IMR-90 (cell line): ENCODE measurements at regions not wholly inside any gene's neighbourhood (a gene's known extent, or its start where the extent isn't known, plus 50 kb on each side); places are given as distances from the start of the nearest gene placed in this dataset.

Experiments used
- ATAC-seq: fragments of 200-7000 bp; cut with Tn5 transposase; 2 replicates; pipeline ENCODE4 v1.9.1; 2020; ENCODE audit warnings: low read depth, mild to moderate bottlenecking, moderate library complexity
- BruUV-seq: library from RNA; stranded (reverse); fragments of 400-500 nt; replicated peaks from 2 replicates; lab custom pipeline; 2021; lab: Mats Ljungman, UMichigan
- CTCF ChIA-PET: fragments of 300-600 bp; formaldehyde crosslinking; extraction: SDS; loops from one replicate; lab custom pipeline; 2021; ENCODE audit warnings: antibody characterized with exemption; lab: Yijun Ruan, JAX
- POLR2A ChIA-PET: fragments of 300-600 bp; sonication (Branson Sonifier 250); formaldehyde crosslinking; loops from one replicate; lab custom pipeline; 2022; ENCODE audit warnings: antibody characterized with exemption; ENCODE audit not compliant: unreplicated experiment; lab: Charles Lee
- DNase-seq: peaks from one replicate; pipeline ENCODE4 v3.0.0; 2013
- H2AFZ ChIP-seq: replicated peaks from 2 replicates; pipeline ENCODE3; 2013; ENCODE audit warnings: low read length, mild to moderate bottlenecking; ENCODE audit not compliant: poor library complexity
- H2AK5ac ChIP-seq: 2 replicates; pipeline ENCODE4 v1.6.1; 2013; ENCODE audit warnings: low read depth, low read length, inconsistent platforms
- H2AK9ac ChIP-seq: replicated peaks from 2 replicates; pipeline ENCODE3; 2013; ENCODE audit warnings: mild to moderate bottlenecking, low read depth, low read length, moderate library complexity; ENCODE audit not compliant: poor library complexity
- H2BK120ac ChIP-seq: 2 replicates; pipeline ENCODE4 v1.6.1; 2013; ENCODE audit warnings: low read depth, low read length, inconsistent platforms
- H2BK15ac ChIP-seq: 3 replicates; pipeline ENCODE4 v1.6.1; 2013; ENCODE audit warnings: low read depth, low read length, inconsistent platforms
- H2BK20ac ChIP-seq: 2 replicates; pipeline ENCODE4 v1.6.1; 2013; ENCODE audit warnings: low read depth, mild to moderate bottlenecking, inconsistent platforms, low read length, moderate library complexity
- H2BK5ac ChIP-seq: 2 replicates; pipeline ENCODE4 v1.6.1; 2013; ENCODE audit warnings: mild to moderate bottlenecking, low read depth, low read length, inconsistent platforms; ENCODE audit not compliant: poor library complexity, severe bottlenecking
- H3K14ac ChIP-seq: replicated peaks from 2 replicates; pipeline ENCODE4 v1.6.1; 2013; ENCODE audit warnings: low read depth, low read length, inconsistent platforms
- H3K18ac ChIP-seq: 2 replicates; pipeline ENCODE4 v1.6.1; 2013; ENCODE audit warnings: low read depth, low read length, control low read depth
- H3K23ac ChIP-seq: 2 replicates; pipeline ENCODE4 v1.6.1; 2013; ENCODE audit warnings: low read depth, low read length, inconsistent platforms
- H3K27ac ChIP-seq: 2 replicates; pipeline ENCODE4 v1.5.1; 2013; ENCODE audit warnings: mild to moderate bottlenecking, control low read depth, low read length; ENCODE audit not compliant: insufficient read depth
- H3K27me3 ChIP-seq: 2 replicates; pipeline ENCODE4 v1.6.1; 2013; ENCODE audit warnings: low read length; ENCODE audit not compliant: control insufficient read depth, insufficient read depth
- H3K36me3 ChIP-seq: 2 replicates; pipeline ENCODE4 v1.6.1; 2013; ENCODE audit warnings: low read length, mixed read lengths; ENCODE audit not compliant: control insufficient read depth, insufficient read depth
- H3K4ac ChIP-seq: 2 replicates; pipeline ENCODE4 v1.6.1; 2013; ENCODE audit warnings: low read depth, low read length, inconsistent platforms
- H3K4me1 ChIP-seq: 2 replicates; pipeline ENCODE4 v1.6.1; 2013; ENCODE audit warnings: low read length, mixed read lengths; ENCODE audit not compliant: control insufficient read depth, insufficient read depth
- H3K4me2 ChIP-seq: 2 replicates; pipeline ENCODE4 v1.6.1; 2013; ENCODE audit warnings: low read depth, mild to moderate bottlenecking, control low read depth, low read length, moderate library complexity
- H3K4me3 ChIP-seq: 2 replicates; pipeline ENCODE4 v1.5.1; 2013; ENCODE audit warnings: low read depth, mild to moderate bottlenecking, control low read depth, low read length, moderate library complexity; ENCODE audit not compliant: insufficient read depth
- H3K56ac ChIP-seq: 2 replicates; pipeline ENCODE4 v1.6.1; 2013; ENCODE audit warnings: low read length, inconsistent platforms; ENCODE audit not compliant: insufficient read depth; ENCODE audit errors: extremely low read depth
- H3K79me1 ChIP-seq, 2 experiments: 2 replicates each; pipeline ENCODE4 v1.6.1; 2013; ENCODE audit warnings: low read length in 2 of 2, inconsistent platforms in 1 of 2, low read depth in 1 of 2
- H3K9ac ChIP-seq: 2 replicates; pipeline ENCODE4 v1.6.1; 2013; ENCODE audit warnings: low read depth, low read length, control low read depth
- H3K9me1 ChIP-seq: 2 replicates; pipeline ENCODE4 v1.6.1; 2013; ENCODE audit warnings: low read length, inconsistent platforms; ENCODE audit not compliant: insufficient read depth
- H3K9me3 ChIP-seq: 2 replicates; pipeline ENCODE4 v1.6.1; 2013; ENCODE audit warnings: low read length; ENCODE audit not compliant: control insufficient read depth, insufficient read depth
- H4K20me1 ChIP-seq: 2 replicates; pipeline ENCODE4 v1.6.1; 2013; ENCODE audit warnings: low read length, inconsistent platforms; ENCODE audit not compliant: insufficient read depth
- H4K5ac ChIP-seq: 2 replicates; pipeline ENCODE4 v1.6.1; 2013; ENCODE audit warnings: mild to moderate bottlenecking, low read depth, low read length, control low read depth
- H4K8ac ChIP-seq, 2 experiments: 2 replicates each; pipeline ENCODE4 v1.6.1; 2013; ENCODE audit warnings: low read depth in 2 of 2, low read length in 2 of 2, control low read depth in 1 of 2, inconsistent platforms in 1 of 2
- H4K91ac ChIP-seq: 2 replicates; pipeline ENCODE4 v1.6.1; 2013; ENCODE audit warnings: low read depth, low read length, inconsistent platforms; ENCODE audit not compliant: insufficient read depth
- BHLHE40 ChIP-seq: fragments of 150-350 bp; IDR thresholded peaks from 2 replicates; pipeline ENCODE4 v1.6.1; 2016; ENCODE audit warnings: mild to moderate bottlenecking, low read depth, low read length
- CEBPB ChIP-seq: IDR thresholded peaks from 2 replicates; pipeline ENCODE4 v1.6.1; 2012; ENCODE audit warnings: low read depth, low read length, improper control_type of control experiment
- CHD1 ChIP-seq: IDR thresholded peaks from 2 replicates; pipeline ENCODE4 v1.6.1; 2012; ENCODE audit warnings: low read depth, low read length, improper control_type of control experiment
- FOS ChIP-seq: fragments of 150-350 bp; IDR thresholded peaks from 2 replicates; pipeline ENCODE4 v1.6.1; 2016; ENCODE audit warnings: low read depth, low read length
- POLR2A ChIP-seq: IDR thresholded peaks from 2 replicates; pipeline ENCODE4 v1.6.1; 2012; ENCODE audit warnings: mild to moderate bottlenecking, low read depth, low read length
- RAD21 ChIP-seq: IDR thresholded peaks from 2 replicates; pipeline ENCODE4 v1.6.1; 2012; ENCODE audit warnings: low read length, improper control_type of control experiment
- RFX5 ChIP-seq: IDR thresholded peaks from 2 replicates; pipeline ENCODE4 v1.8.0; 2012; ENCODE audit warnings: low read depth, mild to moderate bottlenecking, low read length, moderate library complexity
- SMC3 ChIP-seq: fragments of 150-350 bp; IDR thresholded peaks from 2 replicates; pipeline ENCODE4 v1.6.1; 2016; ENCODE audit warnings: low read depth, mild to moderate bottlenecking, antibody characterized with exemption, low read length, moderate library complexity
- WGBS, 2 experiments: methylation state at CpG; one replicate each; pipeline versions ENCODE4 v1.1.5 to v1.1.7; 2013; ENCODE audit warnings: missing lambda C conversion rate in 2 of 2; ENCODE audit not compliant: insufficient read length in 1 of 2; ENCODE audit errors: extremely low coverage in 2 of 2; 5-methylcytosine and 5-hydroxymethylcytosine counted together
- dilution Hi-C: fragments of 300-500 bp; cut with HindIII; formaldehyde crosslinking; loops from one replicate; pipeline ENCODE4 v1.14.3; 2018; ENCODE audit warnings: low sequenced_read_pairs; ENCODE audit not compliant: unreplicated experiment
- in situ Hi-C: fragments of 300-500 bp; cut with MboI; formaldehyde crosslinking; loops from 3 replicates; pipeline ENCODE4 v1.14.3; 2019; ENCODE audit warnings: low sequenced_read_pairs, inconsistent platforms, mixed read lengths
- intact Hi-C: fragments of 100-400 bp; cut with micrococcal nuclease; formaldehyde crosslinking; loops from 2 replicates; pipeline ENCODE4 v1.10.0; 2022
- TF ChIP-seq, protein P1 (sequence below): fragments of 150-350 bp; IDR thresholded peaks from 2 replicates; pipeline ENCODE4 v1.6.1; 2016; ENCODE audit warnings: low read depth, mild to moderate bottlenecking, low read length, moderate library complexity, borderline replicate concordance

DNA sequence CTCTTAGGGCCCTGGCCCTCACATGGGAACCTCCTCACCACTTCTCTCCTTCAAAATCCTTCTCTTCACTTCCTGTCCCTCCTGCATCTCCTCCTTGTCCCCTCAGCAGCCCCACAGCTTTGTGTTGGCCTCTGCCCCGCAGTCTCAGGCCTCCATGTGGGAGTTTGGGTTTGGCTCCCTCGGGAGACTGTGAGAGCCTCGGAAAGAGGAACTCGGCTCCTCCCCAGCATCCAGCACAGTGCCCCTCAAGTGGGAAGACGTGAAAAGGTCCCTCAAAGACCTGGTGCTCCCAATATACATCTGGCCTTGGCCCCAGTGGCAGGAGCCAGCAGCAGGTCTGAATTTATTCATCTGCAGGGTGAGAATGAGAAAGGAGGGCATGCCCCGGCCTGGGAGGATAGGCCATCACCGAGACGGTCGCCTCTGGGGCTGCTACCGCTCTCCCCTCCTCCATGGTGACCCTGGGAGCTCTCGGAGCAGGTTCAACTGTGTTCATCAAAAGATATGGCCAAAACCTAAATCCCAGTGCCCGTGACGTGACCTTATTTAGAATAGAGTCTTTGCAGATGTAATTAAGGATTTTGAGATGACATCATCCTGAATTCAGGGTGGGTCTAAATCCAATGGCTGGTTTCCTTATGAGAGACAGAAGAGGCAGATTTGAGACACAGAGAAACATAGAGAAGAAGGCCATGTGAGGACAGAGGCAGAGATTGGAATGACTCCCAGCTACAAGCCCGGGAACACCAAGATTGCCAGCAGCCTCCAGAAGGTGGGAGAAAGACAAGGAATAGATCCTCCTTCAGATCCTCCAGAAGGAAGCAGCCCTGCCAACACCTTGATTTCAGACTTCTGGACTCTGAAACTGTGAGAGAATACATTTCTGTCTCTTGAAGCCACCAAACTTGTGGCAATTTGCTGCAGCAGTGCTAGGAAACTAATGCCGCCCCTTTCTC, 135.1 kb downstream of the MRM1 start:
- ATAC-seq: no peak

More for the DNA sequence above, 135.1 kb downstream of the MRM1 start:
- CTCF ChIA-PET: no interaction called here
- H4K8ac ChIP-seq: no peak overlapping the region
- no peak overlapping the region for H2BK15ac ChIP-seq
- no peak for TF ChIP-seq POLR2A
- TF ChIP-seq, protein P1, sequence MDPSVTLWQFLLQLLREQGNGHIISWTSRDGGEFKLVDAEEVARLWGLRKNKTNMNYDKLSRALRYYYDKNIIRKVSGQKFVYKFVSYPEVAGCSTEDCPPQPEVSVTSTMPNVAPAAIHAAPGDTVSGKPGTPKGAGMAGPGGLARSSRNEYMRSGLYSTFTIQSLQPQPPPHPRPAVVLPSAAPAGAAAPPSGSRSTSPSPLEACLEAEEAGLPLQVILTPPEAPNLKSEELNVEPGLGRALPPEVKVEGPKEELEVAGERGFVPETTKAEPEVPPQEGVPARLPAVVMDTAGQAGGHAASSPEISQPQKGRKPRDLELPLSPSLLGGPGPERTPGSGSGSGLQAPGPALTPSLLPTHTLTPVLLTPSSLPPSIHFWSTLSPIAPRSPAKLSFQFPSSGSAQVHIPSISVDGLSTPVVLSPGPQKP: no peak
- TF ChIP-seq CEBPB: no peak
- TF ChIP-seq RFX5: no peak
- TF ChIP-seq CHD1: no peak
- no peak for TF ChIP-seq FOS
- no peak for TF ChIP-seq SMC3
- TF ChIP-seq BHLHE40: no peak
- TF ChIP-seq RAD21: no peak
- in situ Hi-C loops (no loop called here), dilution Hi-C loops (no loop called here), intact Hi-C loops (no loop called here)
- H3K4me1 ChIP-seq: no peaks in the 10 kb centered on the region
- H3K4me2 ChIP-seq: no peak overlapping the region
- H3K23ac ChIP-seq: no peak overlapping the region
- H4K91ac ChIP-seq: no peak overlapping the region
- POLR2A ChIA-PET: no interaction called here
- H3K79me1 ChIP-seq: no peaks in the 10 kb centered on the region
- H3K14ac ChIP-seq: no peak overlapping the region
- no peak for DNase-seq
- H2BK120ac ChIP-seq: no peak overlapping the region
- no peak overlapping the region for H2BK20ac ChIP-seq
- no peak overlapping the region for H3K4me3 ChIP-seq
- 67% methylated on average over 3 of the region's 15 CpGs; no CpG with 5 or more reads in 1 of the 2 experiments for WGBS, 2 experiments
- H3K9me3 ChIP-seq: no peaks in the 10 kb centered on the region
- H2AFZ ChIP-seq: no peak overlapping the region
- H3K27me3 ChIP-seq: peaks cover 5% of the 10 kb centered on the region; the same call in 1 of the 2 replicates
- H2AK5ac ChIP-seq: no peak overlapping the region
- no peaks in the 10 kb centered on the region for H4K20me1 ChIP-seq
- H3K36me3 ChIP-seq: no peaks in the 10 kb centered on the region
- no peak overlapping the region for H4K5ac ChIP-seq
- H2BK5ac ChIP-seq: no peak overlapping the region
- H3K9ac ChIP-seq: no peak overlapping the region
- no peak overlapping the region for H3K27ac ChIP-seq
- H3K56ac ChIP-seq: no peak overlapping the region
- no peak overlapping the region for H3K4ac ChIP-seq
- H3K18ac ChIP-seq: no peak overlapping the region
- no peaks in the 10 kb centered on the region for H3K9me1 ChIP-seq
- no TSS peak for BruUV-seq
- H2AK9ac ChIP-seq: no peak overlapping the region
